ENCODE measurements at regions not wholly inside any gene's neighbourhood (a gene's known extent, or its start where the extent isn't known, plus 50 kb on each side); places are given as distances from the start of the nearest gene placed in this dataset.

GRCh38 chr20:40278673-40279072 is 410.4 kb downstream of the MAFB start:
- no peak overlapping the region for H3K14ac ChIP-seq (ENCODE audit: insufficient read length)
- no peaks in the 10 kb centered on the region for H3K27me3 ChIP-seq (replicated peaks in 1 of 4; ENCODE audit: control insufficient read depth in 3 of 4, extremely low read depth in 1 of 4, insufficient read depth in 3 of 4, low read length in 3 of 4)
- DNase-seq (ENCODE audit: low read depth in 1 of 2, low spot score in 2 of 2): no peak
- 73% methylated on average over 3 of the region's 3 CpGs; no CpG with 5 or more reads in 1 of the 2 experiments for WGBS, 2 experiments (ENCODE audit: extremely low coverage in 1 of 2, insufficient coverage in 1 of 2, insufficient read length in 1 of 2, insufficient replicate concordance in 2 of 2, low coverage in 1 of 2, low lambda C conversion rate in 2 of 2, missing lambda C conversion rate in 1 of 2)
- peak overlapping the region; percentile 51 for H2BK120ac ChIP-seq (replicated peaks; ENCODE audit: low read depth, low read length)
- H4K8ac ChIP-seq (ENCODE audit: extremely low read depth, insufficient read depth, low read length): no peak overlapping the region
- peaks cover 0 to 4% (median 0%) of the 10 kb centered on the region in 4 experiments; a peak in 2 of 8 replicates for H3K36me3 ChIP-seq (ENCODE audit: control insufficient read depth in 2 of 4, insufficient read depth in 4 of 4, low read length in 3 of 4)
- peak overlapping the region; percentile 86 for H3K4ac ChIP-seq (replicated peaks; ENCODE audit: insufficient read length, low read depth, low read length)
- peak overlapping the region; percentile 82 for H4K91ac ChIP-seq (replicated peaks; ENCODE audit: insufficient read length, low read length)
- peaks cover 0 to 2% of the 10 kb centered on the region in 2 experiments for H4K20me1 ChIP-seq (replicated peaks in 1 of 2; ENCODE audit: control insufficient read depth in 1 of 2, insufficient read depth in 2 of 2, low read length in 2 of 2)
- ChIA-PET CTCF (ENCODE audit: partially characterized antibody) (interaction anchor here (1.1 to 3.3 kb wide), 6 partner anchors 8 to 429 kb away, joined by 3 to 12 read pairs (median 4); no protein-coding TSS in a partner anchor), POLR2A (ENCODE audit: partially characterized antibody) (interaction anchor here (2.0 to 6.1 kb wide), 4 partner anchors 9 to 193 kb away, joined by 4 to 74 read pairs (median 34); no protein-coding TSS in a partner anchor)
- H2BK15ac ChIP-seq (ENCODE audit: low read length): peak overlapping the region; percentile 85; the same call in 1 of the 2 replicates
- no peak overlapping the region for H2AFZ ChIP-seq (ENCODE audit: low read length)
- H3K9me3 ChIP-seq (ENCODE audit: insufficient read depth in 2 of 2, low read depth in 1 of 2, low read length in 1 of 2): no peaks in the 10 kb centered on the region
- H3K4me3 ChIP-seq (ENCODE audit: extremely low read depth in 1 of 4, insufficient read depth in 2 of 4, low read depth in 3 of 4, low read length in 4 of 4): no peak overlapping the region
- no peak for FAIRE-seq
- H3K4me2 ChIP-seq (ENCODE audit: insufficient read depth in 1 of 2, low read depth in 2 of 2, low read length in 2 of 2): no peak overlapping the region
- H3K27ac ChIP-seq (ENCODE audit: low read depth, low read length): no peak overlapping the region
- H3K18ac ChIP-seq (ENCODE audit: extremely low read depth, low read length): no peak overlapping the region
- no peaks in the 10 kb centered on the region for H3K79me1 ChIP-seq (ENCODE audit: low read depth, low read length)
- no peak overlapping the region for H3K23ac ChIP-seq (ENCODE audit: insufficient read length)
- H2BK20ac ChIP-seq (ENCODE audit: low read length): peak overlapping the region; percentile 21
- no peak overlapping the region for H3K56ac ChIP-seq (replicated peaks; ENCODE audit: insufficient read length, low read depth, low read length)
- H3K9ac ChIP-seq (replicated peaks in 1 of 4; ENCODE audit: extremely low read depth in 1 of 4, low read depth in 3 of 4, low read length in 3 of 4): no peak overlapping the region
- peaks cover 0 to 4% of the 10 kb centered on the region in 2 experiments; a peak in 1 of 4 replicates for H3K79me2 ChIP-seq (ENCODE audit: control insufficient read depth in 1 of 2, insufficient read depth in 2 of 2, low read length in 2 of 2)
- peak overlapping the region; percentile 77; the same call in 1 of the 2 replicates for H2BK12ac ChIP-seq (ENCODE audit: low read depth, low read length)
- peaks cover 6 to 25% (median 16%) of the 10 kb centered on the region in 4 experiments for H3K4me1 ChIP-seq (replicated peaks in 1 of 4; ENCODE audit: control insufficient read depth in 3 of 4, insufficient read depth in 4 of 4, low read length in 3 of 4)
- peak overlapping the region; percentile 80; the same call in 1 of the 2 replicates for H2BK5ac ChIP-seq (ENCODE audit: low read depth, low read length)
- H4K5ac ChIP-seq (ENCODE audit: insufficient read length, low read depth, low read length): peak overlapping the region; percentile 16
- 0 out of 2 replicates have a peak overlapping the region, but pooled peaks have one; percentile 58 for H2AK5ac ChIP-seq (ENCODE audit: low read depth, low read length)
- peaks cover 4% of the 10 kb centered on the region; the same call in 1 of the 2 replicates for H3K23me2 ChIP-seq (ENCODE audit: low read depth, low read length)
- no peak for TF ChIP-seq NANOG (IDR thresholded peaks at IDR 0.05; ENCODE audit: insufficient read depth, low read depth, low read length, poor library complexity, severe bottlenecking)
- TF ChIP-seq POU5F1 (IDR thresholded peaks at IDR 0.05; ENCODE audit: low read depth, low read length): no peak
- TF ChIP-seq MAFK (IDR thresholded peaks at IDR 0.05; ENCODE audit: low read depth, low read length): no peak
- TF ChIP-seq EGR1 (IDR thresholded peaks at IDR 0.05; ENCODE audit: borderline replicate concordance, low read depth, low read length): no peak
- no peak for TF ChIP-seq ATF2 (IDR thresholded peaks at IDR 0.05; ENCODE audit: low read length)
- no peak for TF ChIP-seq HDAC6 (IDR thresholded peaks at IDR 0.05; ENCODE audit: low read depth, low read length)
- TF ChIP-seq GTF2F1 (IDR thresholded peaks at IDR 0.05; ENCODE audit: borderline replicate concordance, low read depth, low read length): no peak
- TF ChIP-seq CBX8 (IDR thresholded peaks at IDR 0.05; ENCODE audit: borderline replicate concordance, low read depth, low read length): no peak
- no peak for TF ChIP-seq BACH1 (IDR thresholded peaks at IDR 0.05; ENCODE audit: low read length)
- no peak for TF ChIP-seq YY1 (IDR thresholded peaks at IDR 0.05; ENCODE audit: low read depth, low read length)
- no peak for TF ChIP-seq RNF2 (IDR thresholded peaks at IDR 0.05; ENCODE audit: borderline replicate concordance, low read depth, low read length, missing control alignments, poor library complexity, severe bottlenecking)
- no peak for TF ChIP-seq ASH2L (IDR thresholded peaks at IDR 0.05; ENCODE audit: low read length)
